ENCODE measurements at regions not wholly inside any gene's neighbourhood (a gene's known extent, or its start where the extent isn't known, plus 50 kb on each side); places are given as distances from the start of the nearest gene placed in this dataset.
"Not testable (repeated sequence)": the region's sequence is repeated elsewhere in the genome, so short reads cannot be mapped to it uniquely, and the experiment has no call there.

DNA sequence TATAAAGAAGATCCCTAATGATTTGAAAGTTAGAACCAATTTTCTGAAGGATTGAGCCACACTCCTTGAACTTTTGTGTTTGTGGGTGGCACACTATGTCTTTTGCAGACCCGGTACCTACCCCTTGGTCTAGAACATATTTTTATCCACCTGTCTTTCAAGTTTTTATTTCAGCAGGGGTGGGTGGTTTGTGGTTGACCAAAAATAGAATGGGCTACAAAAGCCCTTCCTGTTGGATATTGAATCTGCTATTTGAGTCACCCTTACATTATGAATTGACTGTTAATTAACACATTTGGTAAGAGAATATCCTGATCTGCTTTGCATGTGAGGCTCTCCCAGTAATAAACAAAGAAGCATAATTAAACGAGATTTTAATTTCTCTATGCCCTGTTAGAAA lies 401.2 kb downstream of the POTEH start:
- not testable (repeated sequence) for DNase-seq (ENCODE audit: low spot score); H3K27ac ChIP-seq; H3K4me1 ChIP-seq; H3K9me3 ChIP-seq; H3K27me3 ChIP-seq; H3K4me3 ChIP-seq; H3K36me3 ChIP-seq

DNA sequence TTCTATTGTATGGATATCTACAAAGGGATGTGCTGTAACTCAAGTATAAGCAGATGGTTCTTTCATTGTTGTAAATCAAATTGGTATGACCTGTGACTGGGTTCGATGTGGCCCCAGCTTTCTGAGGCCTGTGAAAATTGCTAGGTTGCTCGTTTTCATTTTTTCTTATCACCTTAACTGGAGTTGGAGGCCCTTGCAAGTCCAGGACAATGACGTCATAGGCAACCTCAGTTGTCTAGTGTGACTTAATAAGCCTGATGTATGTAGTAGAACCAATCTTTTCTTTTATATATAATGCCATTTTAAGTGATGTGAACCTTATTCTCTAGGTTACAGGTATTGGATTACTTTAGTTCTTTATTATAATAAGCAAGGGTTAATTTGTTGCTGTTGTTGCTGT lies 415.3 kb downstream of the POTEH start:
- H3K27me3 ChIP-seq; H3K4me1 ChIP-seq; H3K4me3 ChIP-seq; H3K27ac ChIP-seq; H3K9me3 ChIP-seq; H3K36me3 ChIP-seq; DNase-seq (ENCODE audit: low spot score): not testable (repeated sequence)

DNA sequence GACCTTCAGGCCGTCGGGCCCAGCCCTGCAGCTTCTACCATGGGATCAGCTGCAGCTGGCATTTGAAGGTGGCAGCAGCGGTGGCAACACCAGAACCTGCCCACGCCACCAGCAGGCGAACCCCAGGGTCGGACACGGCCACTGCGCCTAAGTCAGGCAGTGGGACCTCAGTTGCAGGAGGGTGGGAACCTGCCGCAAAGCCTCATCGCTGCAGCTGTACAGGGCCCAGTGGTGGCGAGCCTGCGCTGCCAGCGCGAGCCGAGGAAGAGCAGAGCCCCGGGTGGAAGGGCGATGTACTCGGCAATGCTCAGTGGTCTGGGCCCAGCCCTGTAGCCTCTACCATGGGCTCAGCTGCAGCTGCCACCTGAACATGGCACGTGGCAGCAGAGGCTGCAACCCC lies 441.6 kb downstream of the POTEH start:
- DNase-seq (ENCODE audit: low spot score); H3K4me1 ChIP-seq; H3K9me3 ChIP-seq; H3K27ac ChIP-seq; H3K27me3 ChIP-seq; H3K36me3 ChIP-seq; H3K4me3 ChIP-seq: not testable (repeated sequence)

DNA sequence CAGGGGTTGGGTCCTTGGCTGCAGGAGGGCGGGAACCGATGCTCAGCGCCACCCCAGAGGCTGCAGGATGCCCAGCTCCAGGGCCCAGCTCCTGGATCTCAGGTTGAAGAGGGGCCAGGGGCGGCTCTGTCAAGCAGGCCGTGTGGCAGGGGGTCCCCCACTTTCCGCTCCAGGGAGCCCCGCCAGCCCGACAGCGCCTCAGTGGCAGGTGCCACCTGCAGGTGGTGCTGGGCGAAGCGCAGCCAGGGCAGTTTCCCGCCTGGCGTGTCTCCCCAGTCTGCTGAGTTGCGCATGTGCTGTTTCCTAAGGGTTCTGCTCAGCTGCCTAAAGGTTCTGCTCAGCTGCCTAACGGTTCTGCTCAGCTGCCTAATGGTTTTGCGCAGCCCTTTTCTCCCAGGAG lies 442.1 kb downstream of the POTEH start:
- Histone ChIP-seq H3K4me1 (no peaks in the 10 kb centered on the region), H3K36me3 (no peaks in the 10 kb centered on the region), H3K27me3 (no peaks in the 10 kb centered on the region), H3K27ac (no peak overlapping the region), H3K9me3 (no peaks in the 10 kb centered on the region), H3K4me3 (no peak overlapping the region)
- no peak for DNase-seq (ENCODE audit: low spot score)
- TF ChIP-seq, protein P1, sequence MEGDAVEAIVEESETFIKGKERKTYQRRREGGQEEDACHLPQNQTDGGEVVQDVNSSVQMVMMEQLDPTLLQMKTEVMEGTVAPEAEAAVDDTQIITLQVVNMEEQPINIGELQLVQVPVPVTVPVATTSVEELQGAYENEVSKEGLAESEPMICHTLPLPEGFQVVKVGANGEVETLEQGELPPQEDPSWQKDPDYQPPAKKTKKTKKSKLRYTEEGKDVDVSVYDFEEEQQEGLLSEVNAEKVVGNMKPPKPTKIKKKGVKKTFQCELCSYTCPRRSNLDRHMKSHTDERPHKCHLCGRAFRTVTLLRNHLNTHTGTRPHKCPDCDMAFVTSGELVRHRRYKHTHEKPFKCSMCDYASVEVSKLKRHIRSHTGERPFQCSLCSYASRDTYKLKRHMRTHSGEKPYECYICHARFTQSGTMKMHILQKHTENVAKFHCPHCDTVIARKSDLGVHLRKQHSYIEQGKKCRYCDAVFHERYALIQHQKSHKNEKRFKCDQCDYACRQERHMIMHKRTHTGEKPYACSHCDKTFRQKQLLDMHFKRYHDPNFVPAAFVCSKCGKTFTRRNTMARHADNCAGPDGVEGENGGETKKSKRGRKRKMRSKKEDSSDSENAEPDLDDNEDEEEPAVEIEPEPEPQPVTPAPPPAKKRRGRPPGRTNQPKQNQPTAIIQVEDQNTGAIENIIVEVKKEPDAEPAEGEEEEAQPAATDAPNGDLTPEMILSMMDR (IDR thresholded peaks at IDR 0.05): no peak

DNA sequence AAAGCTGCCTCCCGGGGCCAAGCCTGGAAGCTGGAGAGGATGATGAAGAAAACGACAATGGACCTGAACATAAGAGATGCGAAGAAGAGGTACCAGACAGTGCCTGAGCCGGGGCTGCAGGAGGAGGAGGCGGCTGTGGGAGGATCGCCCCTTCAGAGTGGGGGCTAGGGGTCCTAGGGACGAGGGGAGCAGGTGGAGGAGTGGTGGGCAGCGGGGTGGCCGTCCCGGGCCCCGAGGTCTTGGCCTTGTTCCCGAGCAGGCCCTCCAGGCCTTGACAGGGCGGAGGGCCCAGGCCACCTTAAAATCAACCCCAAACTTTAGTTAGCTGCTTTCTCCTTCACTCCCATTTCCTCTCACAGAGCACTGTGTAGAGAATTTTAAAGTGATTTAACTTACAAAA lies 442.8 kb downstream of the POTEH start:
- not testable (repeated sequence) for H3K9me3 ChIP-seq; H3K4me3 ChIP-seq; H3K27ac ChIP-seq; H3K36me3 ChIP-seq; H3K4me1 ChIP-seq; DNase-seq (ENCODE audit: low spot score); H3K27me3 ChIP-seq

DNA sequence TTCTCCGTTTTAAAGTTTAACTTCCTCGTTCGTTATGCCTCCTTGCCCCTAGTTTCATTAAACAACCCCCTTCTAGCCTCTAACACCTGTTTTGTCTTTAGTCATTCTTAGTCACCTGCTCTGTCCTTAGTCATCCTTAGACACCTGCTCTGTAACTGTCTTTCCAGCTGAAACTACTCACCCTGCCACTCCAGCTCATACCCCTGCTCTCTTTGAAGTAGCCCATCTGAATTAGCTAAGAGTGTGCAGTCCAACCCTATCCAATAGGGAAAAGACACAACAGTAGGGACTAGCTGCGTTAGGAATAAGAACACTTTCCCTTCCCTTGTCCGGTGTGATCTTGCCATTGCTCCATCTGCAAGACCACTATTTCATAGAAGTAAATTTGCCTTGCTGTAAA lies 446.5 kb downstream of the CCT8L2 start:
- not testable (repeated sequence) for H3K27ac ChIP-seq; H3K36me3 ChIP-seq; H3K27me3 ChIP-seq; H3K9me3 ChIP-seq; H3K4me1 ChIP-seq; H3K4me3 ChIP-seq; DNase-seq (ENCODE audit: low spot score)

DNA sequence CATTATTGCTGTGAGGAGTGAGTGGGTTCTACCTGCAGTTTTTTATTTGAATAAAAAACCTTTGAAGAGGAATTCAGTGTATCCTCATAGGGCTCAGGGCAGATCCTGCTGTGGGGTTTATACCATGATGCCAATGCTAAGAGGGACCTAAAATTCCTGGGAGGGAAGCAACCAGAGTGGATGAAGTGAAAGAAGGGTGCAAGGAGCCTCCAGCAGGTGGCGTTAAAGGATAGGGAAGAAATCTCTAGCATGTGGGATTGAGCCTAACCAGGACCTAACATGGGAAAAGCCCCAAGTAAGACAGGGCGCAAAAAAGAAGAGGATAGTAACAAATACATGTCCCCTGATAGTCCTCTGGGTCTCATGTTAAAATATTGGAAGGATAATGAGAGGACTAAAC lies 445.7 kb downstream of the CCT8L2 start:
- DNase-seq (ENCODE audit: low spot score); H3K4me3 ChIP-seq; H3K27ac ChIP-seq; H3K4me1 ChIP-seq; H3K9me3 ChIP-seq; H3K36me3 ChIP-seq; H3K27me3 ChIP-seq: not testable (repeated sequence)
- TF ChIP-seq, protein P1 (IDR thresholded peaks at IDR 0.05): peak in 1 of 2 donors; percentile 52

DNA sequence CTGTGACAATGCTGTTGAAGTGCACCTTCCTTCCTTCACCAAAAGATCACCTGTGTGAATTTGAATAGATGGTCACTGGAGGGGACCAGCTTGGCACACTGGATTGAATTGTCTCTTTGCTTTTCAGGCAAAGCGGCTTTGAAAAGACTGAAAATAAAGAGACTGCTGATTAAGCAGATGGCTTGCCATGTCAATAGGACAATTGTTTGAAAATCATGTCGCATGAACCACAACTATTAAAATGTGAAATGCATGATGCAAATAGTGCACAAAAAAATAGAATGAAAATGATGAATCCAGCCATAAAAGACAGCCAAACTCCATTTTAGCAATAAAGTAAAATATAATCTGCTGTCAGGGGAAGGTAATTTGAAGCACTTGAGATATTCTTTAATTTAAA lies 415.3 kb downstream of the CCT8L2 start:
- H3K27ac ChIP-seq; H3K36me3 ChIP-seq; DNase-seq (ENCODE audit: low spot score); H3K4me1 ChIP-seq; H3K4me3 ChIP-seq; H3K27me3 ChIP-seq; H3K9me3 ChIP-seq: not testable (repeated sequence)

DNA sequence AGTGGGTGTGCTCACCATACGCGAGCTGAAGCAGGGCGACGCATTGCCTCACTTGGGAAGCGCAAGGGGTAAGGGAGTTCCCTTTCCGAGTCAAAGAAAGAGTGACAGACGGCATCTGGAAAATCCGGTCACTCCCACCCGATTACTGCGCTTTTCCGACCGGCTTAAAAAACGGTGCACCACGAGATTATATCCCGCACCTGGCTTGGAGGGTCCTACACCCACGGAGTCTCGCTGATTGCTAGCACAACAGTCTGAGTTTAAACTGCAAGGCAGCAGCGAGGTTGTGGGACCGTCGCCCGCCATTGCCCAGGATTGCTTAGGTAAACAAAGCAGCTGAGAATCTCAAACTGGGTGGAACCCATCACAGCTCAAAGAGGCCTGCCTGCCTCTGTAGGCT lies 408.7 kb downstream of the CCT8L2 start:
- not testable (repeated sequence) for H3K9me3 ChIP-seq; H3K4me3 ChIP-seq; H3K4me1 ChIP-seq; H3K27me3 ChIP-seq; DNase-seq (ENCODE audit: low spot score); H3K36me3 ChIP-seq; H3K27ac ChIP-seq
